ENCODE measurements at regions not wholly inside any gene's neighbourhood (a gene's known extent, or its start where the extent isn't known, plus 50 kb on each side); places are given as distances from the start of the nearest gene placed in this dataset.

DNA sequence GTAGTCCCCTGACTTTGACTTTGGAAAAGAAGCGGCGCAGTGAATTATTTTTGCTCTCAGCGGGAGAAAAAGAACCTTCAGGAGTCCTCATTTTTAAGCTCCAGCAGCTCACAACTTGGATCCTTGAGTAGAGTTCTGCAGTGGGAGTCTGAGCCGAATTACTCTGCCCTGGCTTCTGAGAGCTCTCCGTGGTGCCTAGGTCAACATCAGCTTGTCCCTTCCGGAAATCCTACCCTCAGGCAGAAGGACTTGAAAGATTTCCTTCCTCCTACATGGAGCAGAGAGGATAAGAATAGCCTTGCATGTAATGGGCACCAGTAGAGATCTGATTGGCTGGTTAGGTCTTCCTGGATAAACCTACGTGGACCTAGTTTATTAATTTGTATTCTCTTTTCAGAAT lies 549.7 kb upstream of the TENM3 start:
- Mint-ChIP-seq H3K9me3 (peaks cover 0 to 8% (median 0%) of the 10 kb centered on the region in 7 donors), H3K36me3 (no peaks in the 10 kb centered on the region), H3K4me1 (no peaks in the 10 kb centered on the region), H3K27me3 (ENCODE audit: low read depth in 3 of 3) (no peaks in the 10 kb centered on the region), H3K4me3 (no peak overlapping the region), H3K27ac (no peak overlapping the region)
- Histone ChIP-seq H3K36me3 (replicated peaks in 1 of 2; ENCODE audit: control insufficient read depth in 1 of 2, insufficient read depth in 2 of 2, low read length in 2 of 2) (no peaks in the 10 kb centered on the region), H2AFZ (ENCODE audit: insufficient read depth, low read depth, low read length, poor library complexity, severe bottlenecking) (no peak overlapping the region), H3K79me2 (ENCODE audit: insufficient read depth, low read length) (no peaks in the 10 kb centered on the region), H3K9ac (ENCODE audit: insufficient read depth, low read length, poor library complexity, severe bottlenecking) (no peak overlapping the region), H3K4me2 (replicated peaks; ENCODE audit: extremely low read depth, low read length, poor library complexity, severe bottlenecking) (no peak overlapping the region), H4K20me1 (ENCODE audit: insufficient read depth, low read length) (no peaks in the 10 kb centered on the region), H3K4me3 (replicated peaks in 1 of 3; ENCODE audit: low read depth in 2 of 3, low read length in 3 of 3) (no peak overlapping the region), H3K27me3 (ENCODE audit: control insufficient read depth in 2 of 2, insufficient read depth in 2 of 2, low read length in 2 of 2) (no peaks in the 10 kb centered on the region), H3K4me1 (ENCODE audit: control insufficient read depth in 1 of 2, insufficient read depth in 2 of 2, low read length in 2 of 2) (no peaks in the 10 kb centered on the region), H3K9me3 (replicated peaks in 1 of 2; ENCODE audit: control insufficient read depth in 1 of 2, insufficient read depth in 1 of 2, low read length in 2 of 2) (peaks cover 0 to 4% of the 10 kb centered on the region in 2 donors), H3K27ac (ENCODE audit: low read depth in 1 of 2, low read length in 2 of 2) (no peak overlapping the region)
- no peak for DNase-seq
- intact Hi-C loops (cut with micrococcal nuclease), result no loop called here
- 93% methylated on average over 2 of the region's 7 CpGs for WGBS (ENCODE audit: insufficient coverage)
- TF ChIP-seq, protein P1, sequence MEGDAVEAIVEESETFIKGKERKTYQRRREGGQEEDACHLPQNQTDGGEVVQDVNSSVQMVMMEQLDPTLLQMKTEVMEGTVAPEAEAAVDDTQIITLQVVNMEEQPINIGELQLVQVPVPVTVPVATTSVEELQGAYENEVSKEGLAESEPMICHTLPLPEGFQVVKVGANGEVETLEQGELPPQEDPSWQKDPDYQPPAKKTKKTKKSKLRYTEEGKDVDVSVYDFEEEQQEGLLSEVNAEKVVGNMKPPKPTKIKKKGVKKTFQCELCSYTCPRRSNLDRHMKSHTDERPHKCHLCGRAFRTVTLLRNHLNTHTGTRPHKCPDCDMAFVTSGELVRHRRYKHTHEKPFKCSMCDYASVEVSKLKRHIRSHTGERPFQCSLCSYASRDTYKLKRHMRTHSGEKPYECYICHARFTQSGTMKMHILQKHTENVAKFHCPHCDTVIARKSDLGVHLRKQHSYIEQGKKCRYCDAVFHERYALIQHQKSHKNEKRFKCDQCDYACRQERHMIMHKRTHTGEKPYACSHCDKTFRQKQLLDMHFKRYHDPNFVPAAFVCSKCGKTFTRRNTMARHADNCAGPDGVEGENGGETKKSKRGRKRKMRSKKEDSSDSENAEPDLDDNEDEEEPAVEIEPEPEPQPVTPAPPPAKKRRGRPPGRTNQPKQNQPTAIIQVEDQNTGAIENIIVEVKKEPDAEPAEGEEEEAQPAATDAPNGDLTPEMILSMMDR (IDR thresholded peaks at IDR 0.05), result no peak

DNA sequence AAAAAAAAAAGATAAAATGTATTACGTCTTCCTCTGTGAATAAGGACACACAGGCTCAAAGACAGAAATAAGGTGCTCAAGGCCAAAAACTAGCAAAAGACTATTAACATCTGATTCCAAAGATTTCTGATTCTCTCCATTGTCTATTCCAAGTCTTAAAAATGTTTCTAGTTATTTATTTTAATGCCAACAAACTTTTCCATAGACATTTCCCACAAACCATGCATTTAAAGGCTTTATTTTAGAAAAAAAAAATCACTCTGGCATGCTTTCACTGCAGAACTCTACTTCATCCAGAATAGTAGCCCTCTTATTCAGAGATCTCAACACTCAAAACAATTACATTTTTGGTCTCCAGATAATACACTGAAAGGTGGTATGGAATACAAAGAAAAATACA lies 545.0 kb upstream of the TENM3 start:
- Histone ChIP-seq H3K9ac (ENCODE audit: insufficient read depth, low read length, poor library complexity, severe bottlenecking) (no peak overlapping the region), H4K20me1 (ENCODE audit: insufficient read depth, low read length) (no peaks in the 10 kb centered on the region), H3K4me3 (replicated peaks in 1 of 3; ENCODE audit: low read depth in 2 of 3, low read length in 3 of 3) (no peak overlapping the region), H3K4me2 (replicated peaks; ENCODE audit: extremely low read depth, low read length, poor library complexity, severe bottlenecking) (no peak overlapping the region), H3K9me3 (replicated peaks in 1 of 2; ENCODE audit: control insufficient read depth in 1 of 2, insufficient read depth in 1 of 2, low read length in 2 of 2) (peaks cover 0 to 4% of the 10 kb centered on the region in 2 donors), H2AFZ (ENCODE audit: insufficient read depth, low read depth, low read length, poor library complexity, severe bottlenecking) (no peak overlapping the region), H3K27ac (ENCODE audit: low read depth in 1 of 2, low read length in 2 of 2) (no peak overlapping the region), H3K4me1 (ENCODE audit: control insufficient read depth in 1 of 2, insufficient read depth in 2 of 2, low read length in 2 of 2) (no peaks in the 10 kb centered on the region), H3K27me3 (ENCODE audit: control insufficient read depth in 2 of 2, insufficient read depth in 2 of 2, low read length in 2 of 2) (no peaks in the 10 kb centered on the region), H3K36me3 (replicated peaks in 1 of 2; ENCODE audit: control insufficient read depth in 1 of 2, insufficient read depth in 2 of 2, low read length in 2 of 2) (no peaks in the 10 kb centered on the region), H3K79me2 (ENCODE audit: insufficient read depth, low read length) (no peaks in the 10 kb centered on the region)
- Mint-ChIP-seq H3K4me1 (no peaks in the 10 kb centered on the region), H3K27me3 (ENCODE audit: low read depth in 3 of 3) (peaks cover 0 to 1% (median 0%) of the 10 kb centered on the region in 3 donors), H3K27ac (no peak overlapping the region), H3K36me3 (no peaks in the 10 kb centered on the region), H3K4me3 (no peak overlapping the region), H3K9me3 (peaks cover 0 to 10% (median 1%) of the 10 kb centered on the region in 7 donors)
- TF ChIP-seq, protein P1 (IDR thresholded peaks at IDR 0.05), result no peak
- no peak for DNase-seq
- intact Hi-C loops (cut with micrococcal nuclease), result no loop called here
- no CpG with 5 or more reads among the region's 1 CpG for WGBS (ENCODE audit: insufficient coverage)

Measured in CD14-positive monocyte (primary cell).